ENCODE measurements at regions not wholly inside any gene's neighbourhood (a gene's known extent, or its start where the extent isn't known, plus 50 kb on each side); places are given as distances from the start of the nearest gene placed in this dataset.

DNA sequence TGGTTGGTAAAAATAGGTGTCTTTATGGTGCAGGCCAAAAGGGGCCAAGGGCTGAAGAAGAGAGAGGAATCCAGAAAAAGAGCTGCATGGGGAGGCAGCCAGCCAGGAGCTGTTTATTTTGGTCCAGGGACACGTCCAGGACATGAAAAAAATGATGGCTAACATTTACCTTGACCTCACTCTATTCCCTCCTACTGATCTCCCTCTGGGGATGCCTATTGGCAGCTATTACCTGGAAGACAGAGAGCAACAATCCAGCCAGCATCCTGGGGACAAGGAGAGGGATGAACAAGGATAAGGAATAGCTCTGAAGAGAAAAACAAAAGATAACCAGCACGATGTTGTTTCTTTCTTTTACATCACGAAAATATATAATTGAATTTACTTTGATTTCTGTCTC, 1599.6 kb downstream of the SLITRK5 start:
- Histone ChIP-seq H3K4me1 (no peaks in the 10 kb centered on the region), H3K36me3 (no peaks in the 10 kb centered on the region), H3K27me3 (no peaks in the 10 kb centered on the region), H3K4me3 (no peak overlapping the region), H3K27ac (no peak overlapping the region), H3K9me3 (no peaks in the 10 kb centered on the region)
- DNase-seq = no peak
- TF ChIP-seq POLR2A (IDR thresholded peaks at IDR 0.05) = no peak
- 56% methylated on average over 3 of the region's 3 CpGs for WGBS, 2 donors
- intact Hi-C loops (cut with DNase I) = no loop called here

DNA sequence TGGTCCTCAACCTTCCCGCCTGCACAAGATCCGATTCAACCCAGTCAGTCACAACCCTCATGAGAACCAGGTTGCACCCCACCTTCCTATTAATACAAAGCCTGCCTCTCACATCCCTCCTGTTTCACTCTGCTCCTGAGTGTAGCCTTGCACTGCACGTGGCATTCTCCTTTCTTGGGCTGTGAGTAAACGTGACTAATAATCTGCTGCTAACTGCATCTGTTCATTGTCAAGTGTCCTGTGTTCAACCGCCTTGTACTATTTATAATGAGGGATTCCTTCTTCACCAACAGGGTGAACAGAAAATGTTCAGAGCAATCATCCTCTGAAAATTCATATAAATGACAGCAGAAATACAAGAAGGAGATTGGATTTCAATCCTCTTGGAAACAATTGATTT, 1608.2 kb downstream of the SLITRK5 start:
- Histone ChIP-seq H3K4me3 (no peak overlapping the region), H3K9me3 (no peaks in the 10 kb centered on the region), H3K27ac (no peak overlapping the region), H3K4me1 (no peaks in the 10 kb centered on the region), H3K36me3 (no peaks in the 10 kb centered on the region), H3K27me3 (no peaks in the 10 kb centered on the region)
- TF ChIP-seq, protein P1, sequence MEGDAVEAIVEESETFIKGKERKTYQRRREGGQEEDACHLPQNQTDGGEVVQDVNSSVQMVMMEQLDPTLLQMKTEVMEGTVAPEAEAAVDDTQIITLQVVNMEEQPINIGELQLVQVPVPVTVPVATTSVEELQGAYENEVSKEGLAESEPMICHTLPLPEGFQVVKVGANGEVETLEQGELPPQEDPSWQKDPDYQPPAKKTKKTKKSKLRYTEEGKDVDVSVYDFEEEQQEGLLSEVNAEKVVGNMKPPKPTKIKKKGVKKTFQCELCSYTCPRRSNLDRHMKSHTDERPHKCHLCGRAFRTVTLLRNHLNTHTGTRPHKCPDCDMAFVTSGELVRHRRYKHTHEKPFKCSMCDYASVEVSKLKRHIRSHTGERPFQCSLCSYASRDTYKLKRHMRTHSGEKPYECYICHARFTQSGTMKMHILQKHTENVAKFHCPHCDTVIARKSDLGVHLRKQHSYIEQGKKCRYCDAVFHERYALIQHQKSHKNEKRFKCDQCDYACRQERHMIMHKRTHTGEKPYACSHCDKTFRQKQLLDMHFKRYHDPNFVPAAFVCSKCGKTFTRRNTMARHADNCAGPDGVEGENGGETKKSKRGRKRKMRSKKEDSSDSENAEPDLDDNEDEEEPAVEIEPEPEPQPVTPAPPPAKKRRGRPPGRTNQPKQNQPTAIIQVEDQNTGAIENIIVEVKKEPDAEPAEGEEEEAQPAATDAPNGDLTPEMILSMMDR (IDR thresholded peaks at IDR 0.05) = no peak
- TF ChIP-seq POLR2A (IDR thresholded peaks at IDR 0.05) = no peak
- intact Hi-C loops (cut with DNase I) = no loop called here
- DNase-seq = no peak
- 72 to 75% methylated on average over 5 of the region's 5 CpGs for WGBS, 2 donors

DNA sequence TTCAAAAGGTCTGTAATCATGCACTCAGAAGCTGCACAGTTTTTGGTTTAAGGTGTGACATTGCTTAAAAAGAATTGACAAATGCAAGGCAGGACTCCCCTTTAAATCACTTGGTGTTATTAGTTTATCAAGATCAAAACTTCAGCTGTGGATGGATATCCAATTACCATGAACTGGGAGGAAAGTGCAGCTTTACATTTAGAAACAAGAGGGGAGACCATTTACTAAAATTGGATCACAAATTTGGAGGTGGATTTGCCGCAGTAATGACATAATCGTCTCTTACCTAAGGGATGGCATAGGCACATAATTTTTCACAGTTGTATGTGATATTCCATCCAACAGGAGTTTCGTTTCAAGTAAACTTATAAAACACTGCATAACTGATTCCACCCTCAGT, 1610.2 kb downstream of the SLITRK5 start:
- WGBS, 2 donors = 79 to 87% methylated on average over 3 of the region's 3 CpGs
- H3K36me3 ChIP-seq = no peaks in the 10 kb centered on the region
- H3K4me1 ChIP-seq = no peaks in the 10 kb centered on the region
- no peak for DNase-seq
- no peaks in the 10 kb centered on the region for H3K27me3 ChIP-seq
- no peak overlapping the region for H3K4me3 ChIP-seq
- intact Hi-C loops (cut with DNase I) = no loop called here
- no peaks in the 10 kb centered on the region for H3K9me3 ChIP-seq
- TF ChIP-seq, protein P1 (IDR thresholded peaks at IDR 0.05) = no peak
- no peak for TF ChIP-seq POLR2A (IDR thresholded peaks at IDR 0.05)
- no peak overlapping the region for H3K27ac ChIP-seq

DNA sequence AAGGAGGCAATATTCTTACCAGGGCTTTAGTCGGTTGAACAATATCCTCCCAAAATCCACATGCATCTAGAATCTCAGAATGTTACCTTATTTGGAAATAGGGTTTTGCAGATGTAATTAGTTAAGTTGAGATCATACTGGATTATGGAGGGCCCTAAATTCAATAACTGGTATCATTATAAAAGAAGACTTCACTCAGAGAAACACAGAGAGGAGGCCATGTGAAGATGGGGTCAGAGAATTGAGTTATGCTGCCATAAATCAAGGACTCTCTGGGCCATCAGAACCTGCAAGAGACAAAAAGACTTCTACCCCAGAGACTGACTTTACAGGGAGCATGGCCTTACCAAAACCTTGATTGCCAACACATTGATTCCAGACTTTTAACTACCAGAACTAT, 1611.1 kb downstream of the SLITRK5 start:
- no peak for TF ChIP-seq POLR2A (IDR thresholded peaks at IDR 0.05)
- TF ChIP-seq, protein P1 (IDR thresholded peaks at IDR 0.05) = no peak
- Histone ChIP-seq H3K27ac (no peak overlapping the region), H3K4me3 (no peak overlapping the region), H3K9me3 (peaks cover 0 to 2% (median 0%) of the 10 kb centered on the region in 3 donors), H3K4me1 (no peaks in the 10 kb centered on the region), H3K27me3 (no peaks in the 10 kb centered on the region), H3K36me3 (no peaks in the 10 kb centered on the region)
- 79 to 96% methylated on average over 1 of the region's 1 CpG for WGBS, 2 donors
- DNase-seq = no peak
- intact Hi-C loops (cut with DNase I) = no loop called here

DNA sequence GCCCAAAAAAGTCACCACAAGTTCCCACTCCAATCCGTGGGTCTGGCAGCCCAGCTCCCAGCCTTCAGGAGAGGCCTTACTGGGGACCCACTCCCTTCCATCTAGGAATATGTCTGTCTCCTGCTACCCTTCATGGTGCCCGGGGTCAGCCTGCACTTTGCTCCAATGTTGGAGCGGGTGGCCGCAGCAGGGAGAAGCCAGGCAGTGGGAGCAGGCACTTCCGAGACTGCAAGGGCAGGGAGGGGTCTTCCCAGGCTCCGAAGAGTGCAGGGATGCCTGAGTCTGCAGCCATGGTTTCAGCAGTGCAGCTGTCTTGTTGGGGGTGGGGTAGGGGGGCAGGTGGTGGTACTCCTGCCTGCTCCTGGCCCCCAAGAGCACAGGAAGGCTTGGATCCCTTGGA, 1616.2 kb downstream of the SLITRK5 start:
- Histone ChIP-seq H3K27me3 (no peaks in the 10 kb centered on the region), H3K4me3 (no peak overlapping the region), H3K9me3 (peaks cover 0 to 10% (median 0%) of the 10 kb centered on the region in 3 donors), H3K36me3 (no peaks in the 10 kb centered on the region), H3K27ac (no peak overlapping the region), H3K4me1 (no peaks in the 10 kb centered on the region)
- DNase-seq = no peak
- no CpG with 5 or more reads among the region's 6 CpGs for WGBS, 2 donors
- intact Hi-C loops (cut with DNase I) = no loop called here
- TF ChIP-seq, protein P1 (IDR thresholded peaks at IDR 0.05) = no peak
- no peak for TF ChIP-seq POLR2A (IDR thresholded peaks at IDR 0.05)

Measured in esophagus squamous epithelium (tissue), 5 donors.